Mesenchymal stem cell (in vitro differentiated cells and primary cell): ENCODE measurements at regions not wholly inside any gene's neighbourhood (a gene's known extent, or its start where the extent isn't known, plus 50 kb on each side); places are given as distances from the start of the nearest gene placed in this dataset.

Experiments used
- DNase-seq: peaks from one replicate; pipeline ENCODE4 v3.0.0-alpha.2; 2013
- H2AFZ ChIP-seq: one replicate; pipeline ENCODE4 v1.6.1; 2013; ENCODE audit warnings: low read depth, mild to moderate bottlenecking, control low read depth, inconsistent platforms, low read length, moderate library complexity
- H2AK5ac ChIP-seq: 2 replicates; pipeline ENCODE4 v1.6.1; 2013; ENCODE audit warnings: low read length, moderate library complexity, mild to moderate bottlenecking, inconsistent platforms; ENCODE audit not compliant: severe bottlenecking
- H2BK120ac ChIP-seq: one replicate; pipeline ENCODE4 v1.6.1; 2013; ENCODE audit warnings: low read depth, mild to moderate bottlenecking, inconsistent platforms, low read length, moderate library complexity
- H2BK12ac ChIP-seq, 2 experiments: one replicate each; pipeline ENCODE4 v1.6.1; 2013; ENCODE audit warnings: inconsistent platforms in 2 of 2, low read length in 2 of 2, mild to moderate bottlenecking in 2 of 2, moderate library complexity in 2 of 2, control low read depth in 1 of 2
- H2BK15ac ChIP-seq: one replicate; pipeline ENCODE4 v1.6.1; 2013; ENCODE audit warnings: mild to moderate bottlenecking, low read depth, inconsistent platforms; ENCODE audit not compliant: poor library complexity, severe bottlenecking
- H2BK5ac ChIP-seq: 2 replicates; pipeline ENCODE4 v1.6.1; 2013; ENCODE audit warnings: low read depth, mild to moderate bottlenecking, low read length, control low read depth, inconsistent platforms; ENCODE audit not compliant: poor library complexity, severe bottlenecking
- H3K14ac ChIP-seq, 2 experiments: one replicate each; pipeline ENCODE4 v1.6.1; 2013; ENCODE audit warnings: inconsistent platforms in 2 of 2, low read length in 2 of 2, control low read depth in 1 of 2, mild to moderate bottlenecking in 1 of 2, moderate library complexity in 1 of 2
- H3K18ac ChIP-seq, 2 experiments: one replicate each; pipeline ENCODE4 v1.6.1; 2013; ENCODE audit warnings: inconsistent platforms in 2 of 2, low read length in 2 of 2, control low read depth in 1 of 2, low read depth in 1 of 2, mild to moderate bottlenecking in 1 of 2
- H3K23ac ChIP-seq, 2 experiments: one replicate each; pipeline ENCODE4 v1.6.1; 2013; ENCODE audit warnings: inconsistent platforms in 2 of 2, low read length in 2 of 2, mild to moderate bottlenecking in 2 of 2, moderate library complexity in 2 of 2, control low read depth in 1 of 2
- H3K27ac ChIP-seq: 2 replicates; pipeline ENCODE4 v1.5.1; 2013; ENCODE audit warnings: mild to moderate bottlenecking, moderate library complexity, low read length, control low read depth, inconsistent platforms; ENCODE audit not compliant: poor library complexity, severe bottlenecking
- H3K27me3 ChIP-seq, 2 experiments: 2 replicates each; pipeline versions ENCODE4 v1.6.1 to v1.7.0; 2013; ENCODE audit warnings: low read length in 2 of 2, mild to moderate bottlenecking in 2 of 2, moderate library complexity in 2 of 2, control low read depth in 1 of 2, inconsistent platforms in 1 of 2; ENCODE audit not compliant: control insufficient read depth in 1 of 2, insufficient read depth in 1 of 2
- H3K36me3 ChIP-seq, 2 experiments: 2 replicates each; pipeline versions ENCODE4 v1.6.1 to v1.7.0; 2013; ENCODE audit warnings: low read length in 2 of 2, control low read depth in 1 of 2, inconsistent platforms in 1 of 2, low read depth in 1 of 2, mild to moderate bottlenecking in 1 of 2; ENCODE audit not compliant: insufficient read depth in 2 of 2, control insufficient read depth in 1 of 2
- H3K4ac ChIP-seq, 2 experiments: one replicate each; pipeline ENCODE4 v1.6.1; 2013; ENCODE audit warnings: inconsistent platforms in 2 of 2, low read length in 2 of 2, mild to moderate bottlenecking in 2 of 2, moderate library complexity in 2 of 2, control low read depth in 1 of 2, low read depth in 1 of 2
- H3K4me1 ChIP-seq: 2 replicates; pipeline ENCODE4 v1.6.1; 2013; ENCODE audit warnings: low read depth, low read length, control low read depth; ENCODE audit not compliant: control insufficient read depth, insufficient read depth
- H3K4me2 ChIP-seq: 2 replicates; pipeline ENCODE4 v1.6.1; 2013; ENCODE audit warnings: low read length, mild to moderate bottlenecking, inconsistent platforms; ENCODE audit not compliant: poor library complexity, severe bottlenecking
- H3K4me3 ChIP-seq, 2 experiments: 2 replicates each; pipeline versions ENCODE4 v1.5.1 to v1.7.0; 2013; ENCODE audit warnings: low read length in 2 of 2, mild to moderate bottlenecking in 2 of 2, control low read depth in 1 of 2, low read depth in 1 of 2; ENCODE audit not compliant: insufficient read depth in 1 of 2
- H3K79me1 ChIP-seq: replicated peaks from 2 replicates; pipeline ENCODE4 v1.6.1; 2013; ENCODE audit warnings: mild to moderate bottlenecking, control low read depth, low read length, inconsistent platforms; ENCODE audit not compliant: poor library complexity, severe bottlenecking
- H3K9ac ChIP-seq: 2 replicates; pipeline ENCODE4 v1.7.0; 2013; ENCODE audit warnings: mild to moderate bottlenecking, low read length, moderate library complexity
- H3K9me3 ChIP-seq: 2 replicates; pipeline ENCODE4 v1.7.0; 2013; ENCODE audit warnings: mild to moderate bottlenecking, low read length; ENCODE audit not compliant: control insufficient read depth
- H4K8ac ChIP-seq: one replicate; pipeline ENCODE4 v1.6.1; 2013; ENCODE audit warnings: inconsistent platforms, mild to moderate bottlenecking, low read length, moderate library complexity
- H4K91ac ChIP-seq: one replicate; pipeline ENCODE4 v1.6.1; 2013; ENCODE audit warnings: mild to moderate bottlenecking, low read length, inconsistent platforms
- WGBS: methylation state at CpG from one replicate; pipeline ENCODE4 v1.1.7; 2013; ENCODE audit warnings: mixed read lengths; 5-methylcytosine and 5-hydroxymethylcytosine counted together

GRCh38 chr1:112209493-112209892 is 186.5 kb upstream of the CTTNBP2NL start:
- Histone ChIP-seq H4K91ac (no peak overlapping the region), H3K9me3 (no peaks in the 10 kb centered on the region), H3K18ac (no peak overlapping the region), H3K4me2 (no peak overlapping the region), H3K79me1 (no peaks in the 10 kb centered on the region), H3K4me3 (no peak overlapping the region), H2BK15ac (no peak overlapping the region), H3K36me3 (no peaks in the 10 kb centered on the region), H3K14ac (no peak overlapping the region), H4K8ac (no peak overlapping the region), H2BK5ac (no peak overlapping the region), H3K4ac (no peak overlapping the region), H2BK120ac (no peak overlapping the region), H3K9ac (no peak overlapping the region), H3K4me1 (no peaks in the 10 kb centered on the region), H3K27ac (no peak overlapping the region), H3K27me3 (peaks cover 0 to 3% of the 10 kb centered on the region in 2 experiments), H2AFZ (no peak overlapping the region), H2AK5ac (no peak overlapping the region), H2BK12ac (no peak overlapping the region), H3K23ac (no peak overlapping the region)
- WGBS: 57% methylated on average over 1 of the region's 1 CpG
- no peak for DNase-seq

- H3K4me1 ChIP-seq: no peaks in the 10 kb centered on the region
- no peak overlapping the region for H2AK5ac ChIP-seq
- H4K8ac ChIP-seq: no peak overlapping the region
- H2BK120ac ChIP-seq: no peak overlapping the region
- H2AFZ ChIP-seq: no peak overlapping the region
- no peak overlapping the region for H3K27ac ChIP-seq
- H3K27me3 ChIP-seq: no peaks in the 10 kb centered on the region
- H3K14ac ChIP-seq: no peak overlapping the region
- no peaks in the 10 kb centered on the region for H3K79me1 ChIP-seq
- H3K18ac ChIP-seq: no peak overlapping the region
- no peak overlapping the region for H2BK15ac ChIP-seq
- H4K91ac ChIP-seq: no peak overlapping the region
- H3K23ac ChIP-seq: no peak overlapping the region
- H2BK5ac ChIP-seq: no peak overlapping the region
- no peak for DNase-seq
- no peak overlapping the region for H2BK12ac ChIP-seq
- no peaks in the 10 kb centered on the region for H3K9me3 ChIP-seq
- H3K36me3 ChIP-seq: no peaks in the 10 kb centered on the region
- H3K4me3 ChIP-seq: no peak overlapping the region
- H3K4ac ChIP-seq: no peak overlapping the region
- no peak overlapping the region for H3K9ac ChIP-seq
- WGBS: 38% methylated on average over 1 of the region's 1 CpG
- no peak overlapping the region for H3K4me2 ChIP-seq
These were observed 176.7 kb upstream of the CTTNBP2NL start for GRCh38 chr1:112219267-112219666.

- DNase-seq: no peak
- no peaks in the 10 kb centered on the region for H3K36me3 ChIP-seq
- H4K91ac ChIP-seq: no peak overlapping the region
- H3K14ac ChIP-seq: no peak overlapping the region
- no peaks in the 10 kb centered on the region for H3K9me3 ChIP-seq
- no peak overlapping the region for H3K4me2 ChIP-seq
- no peak overlapping the region for H4K8ac ChIP-seq
- H3K4me3 ChIP-seq: no peak overlapping the region
- no peak overlapping the region for H2BK5ac ChIP-seq
- H2BK120ac ChIP-seq: no peak overlapping the region
- H3K4me1 ChIP-seq: no peaks in the 10 kb centered on the region
- no peak overlapping the region for H2AFZ ChIP-seq
- no peak overlapping the region for H3K9ac ChIP-seq
- H3K4ac ChIP-seq: no peak overlapping the region
- no peak overlapping the region for H2AK5ac ChIP-seq
- no peak overlapping the region for H3K23ac ChIP-seq
- H3K27ac ChIP-seq: no peak overlapping the region
- H3K79me1 ChIP-seq: no peaks in the 10 kb centered on the region
- H3K27me3 ChIP-seq: no peaks in the 10 kb centered on the region
- no peak overlapping the region for H2BK12ac ChIP-seq
- H2BK15ac ChIP-seq: no peak overlapping the region
- no peak overlapping the region for H3K18ac ChIP-seq
- 87% methylated on average over 9 of the region's 9 CpGs for WGBS
These were observed 165.8 kb upstream of the CTTNBP2NL start for GRCh38 chr1:112230232-112230631.

GRCh38 chr1:112231331-112231730 is 164.7 kb upstream of the CTTNBP2NL start:
- H3K14ac ChIP-seq: no peak overlapping the region
- H3K36me3 ChIP-seq: no peaks in the 10 kb centered on the region
- H3K23ac ChIP-seq: no peak overlapping the region
- H3K9me3 ChIP-seq: no peaks in the 10 kb centered on the region
- no peak overlapping the region for H3K9ac ChIP-seq
- 50% methylated on average over 3 of the region's 3 CpGs for WGBS
- H4K8ac ChIP-seq: no peak overlapping the region
- no peak overlapping the region for H2BK12ac ChIP-seq
- no peak overlapping the region for H2AK5ac ChIP-seq
- no peak overlapping the region for H3K4ac ChIP-seq
- H2BK120ac ChIP-seq: no peak overlapping the region
- no peak overlapping the region for H3K4me3 ChIP-seq
- no peak overlapping the region for H2BK5ac ChIP-seq
- no peak overlapping the region for H2BK15ac ChIP-seq
- H2AFZ ChIP-seq: no peak overlapping the region
- H4K91ac ChIP-seq: no peak overlapping the region
- no peak for DNase-seq
- no peaks in the 10 kb centered on the region for H3K79me1 ChIP-seq
- H3K18ac ChIP-seq: no peak overlapping the region
- no peak overlapping the region for H3K27ac ChIP-seq
- H3K4me1 ChIP-seq: no peaks in the 10 kb centered on the region
- no peak overlapping the region for H3K4me2 ChIP-seq
- H3K27me3 ChIP-seq: no peaks in the 10 kb centered on the region
